22Rv1 (cell line): ENCODE measurements at regions not wholly inside any gene's neighbourhood (a gene's known extent, or its start where the extent isn't known, plus 50 kb on each side); places are given as distances from the start of the nearest gene placed in this dataset.
"Not testable (repeated sequence)": the region's sequence is repeated elsewhere in the genome, so short reads cannot be mapped to it uniquely, and the experiment has no call there.

Experiments
- CTCF ChIP-seq: fragments of 450-650 bp; IDR thresholded peaks from 2 replicates; pipeline ENCODE4 v1.5.1; 2017; ENCODE audit warnings: mild to moderate bottlenecking
- ZFX ChIP-seq: fragments of 450-650 bp; IDR thresholded peaks from 2 replicates; pipeline ENCODE4 v1.6.1; 2017; ENCODE audit warnings: antibody characterized with exemption, borderline replicate concordance

- TF ChIP-seq CTCF, ZFX: not testable (repeated sequence)
Observed at GRCh38 chr11:55028837-55029236, 233.1 kb upstream of the TRIM48 start.
